ENCODE measurements at regions not wholly inside any gene's neighbourhood (a gene's known extent, or its start where the extent isn't known, plus 50 kb on each side); places are given as distances from the start of the nearest gene placed in this dataset.

GRCh38 chr13:80224468-80224867 lies 116.5 kb downstream of the SPRY2 start:
- no peaks in the 10 kb centered on the region for H3K36me3 ChIP-seq
- no peaks in the 10 kb centered on the region for H3K4me1 ChIP-seq
- intact Hi-C loops (cut with DNase I; ENCODE audit: low total_unique reads), result no loop called here
- H3K4me3 ChIP-seq, result no peak overlapping the region
- peaks cover 0 to 4% (median 0%) of the 10 kb centered on the region in 8 donors for H3K9me3 ChIP-seq
- H3K27ac ChIP-seq, result no peak overlapping the region
- no peak for DNase-seq
- TF ChIP-seq CTCF (IDR thresholded peaks at IDR 0.05 in 8 of 11, conservative IDR thresholded peaks at IDR 0.05 in 3 of 11), result no peak
- TF ChIP-seq POLR2A (IDR thresholded peaks at IDR 0.05), result no peak
- no peak for TF ChIP-seq POLR2AphosphoS5 (IDR thresholded peaks at IDR 0.05)
- no peaks in the 10 kb centered on the region for H3K27me3 ChIP-seq (replicated peaks in 1 of 7)

- Histone ChIP-seq H3K4me3 (no peak overlapping the region), H3K4me1 (no peaks in the 10 kb centered on the region), H3K27ac (no peak overlapping the region), H3K27me3 (replicated peaks in 1 of 7) (no peaks in the 10 kb centered on the region), H3K36me3 (no peaks in the 10 kb centered on the region), H3K9me3 (peaks cover 0 to 2% (median 0%) of the 10 kb centered on the region in 8 donors)
- intact Hi-C loops (cut with DNase I; ENCODE audit: low total_unique reads), result no loop called here
- TF ChIP-seq POLR2AphosphoS5 (IDR thresholded peaks at IDR 0.05) (no peak), CTCF (IDR thresholded peaks at IDR 0.05 in 8 of 11, conservative IDR thresholded peaks at IDR 0.05 in 3 of 11) (no peak), POLR2A (IDR thresholded peaks at IDR 0.05) (no peak)
- 73 to 91% (median 76%) methylated on average over 7 of the region's 7 CpGs for WGBS, 5 donors
- no peak for DNase-seq
Observed at GRCh38 chr13:80217614-80218456, 123.1 kb downstream of the SPRY2 start.

GRCh38 chr13:80215368-80215767 lies 125.6 kb downstream of the SPRY2 start:
- TF ChIP-seq POLR2AphosphoS5 (IDR thresholded peaks at IDR 0.05), result no peak
- no peak for TF ChIP-seq POLR2A (IDR thresholded peaks at IDR 0.05)
- TF ChIP-seq CTCF (IDR thresholded peaks at IDR 0.05 in 8 of 11, conservative IDR thresholded peaks at IDR 0.05 in 3 of 11), result no peak
- 73 to 86% (median 77%) methylated on average over 3 of the region's 3 CpGs for WGBS, 5 donors
- intact Hi-C loops (cut with DNase I; ENCODE audit: low total_unique reads), result no loop called here
- Histone ChIP-seq H3K4me1 (no peaks in the 10 kb centered on the region), H3K9me3 (peaks cover 0 to 2% (median 0%) of the 10 kb centered on the region in 8 donors), H3K4me3 (no peak overlapping the region), H3K27ac (no peak overlapping the region), H3K27me3 (replicated peaks in 1 of 7) (no peaks in the 10 kb centered on the region), H3K36me3 (no peaks in the 10 kb centered on the region)
- DNase-seq, result no peak

GRCh38 chr13:80214521-80214991 lies 126.4 kb downstream of the SPRY2 start:
- H3K9me3 ChIP-seq, result peaks cover 0 to 2% (median 0%) of the 10 kb centered on the region in 8 donors
- no peak for DNase-seq
- intact Hi-C loops (cut with DNase I; ENCODE audit: low total_unique reads), result no loop called here
- WGBS, 5 donors, result 91 to 98% (median 95%) methylated on average over 2 of the region's 2 CpGs
- no peaks in the 10 kb centered on the region for H3K4me1 ChIP-seq
- H3K27ac ChIP-seq, result no peak overlapping the region
- no peaks in the 10 kb centered on the region for H3K36me3 ChIP-seq
- H3K27me3 ChIP-seq (replicated peaks in 1 of 7), result no peaks in the 10 kb centered on the region
- no peak overlapping the region for H3K4me3 ChIP-seq
- TF ChIP-seq CTCF (IDR thresholded peaks at IDR 0.05 in 8 of 11, conservative IDR thresholded peaks at IDR 0.05 in 3 of 11) (no peak), POLR2A (IDR thresholded peaks at IDR 0.05) (no peak), POLR2AphosphoS5 (IDR thresholded peaks at IDR 0.05) (no peak)

All from spleen (tissue), 11 donors.